Neural cell (in vitro differentiated cells): ENCODE measurements at regions not wholly inside any gene's neighbourhood (a gene's known extent, or its start where the extent isn't known, plus 50 kb on each side); places are given as distances from the start of the nearest gene placed in this dataset.

Source experiments
- CTCF ChIP-seq: fragments of 450-650 bp; IDR thresholded peaks from 2 replicates; pipeline ENCODE4 v1.5.1; 2014; ENCODE audit warnings: antibody characterized with exemption, mild to moderate bottlenecking, moderate library complexity; ENCODE audit not compliant: poor library complexity, severe bottlenecking
- EP300 ChIP-seq: fragments of 450-650 bp; conservative IDR thresholded peaks from 2 replicates; pipeline ENCODE4 v1.6.1; 2014; ENCODE audit warnings: antibody characterized with exemption, mild to moderate bottlenecking, moderate library complexity; ENCODE audit not compliant: poor library complexity, severe bottlenecking
- EZH2 ChIP-seq: fragments of 200-600, 300-800 bp; shearing (Covaris generic), sonication (generic); IDR thresholded peaks from 2 replicates; pipeline ENCODE4 v1.6.1; 2014; ENCODE audit warnings: antibody characterized with exemption, low read length, borderline replicate concordance, mild to moderate bottlenecking; ENCODE audit not compliant: insufficient read depth, poor library complexity, severe bottlenecking
- REST ChIP-seq: IDR thresholded peaks from 2 replicates; pipeline ENCODE4 v1.6.1; 2012; ENCODE audit warnings: borderline replicate concordance
- TAF1 ChIP-seq: IDR thresholded peaks from 2 replicates; pipeline ENCODE4 v1.6.1; 2012; ENCODE audit warnings: low read depth

- TF ChIP-seq CTCF (no peak), EP300 (no peak), TAF1 (no peak), REST (no peak), EZH2 (no peak)
Observed at GRCh38 chr4:65102419-65102818, 567.9 kb downstream of the EPHA5 start.
